8988T (cell line): ENCODE measurements at regions not wholly inside any gene's neighbourhood (a gene's known extent, or its start where the extent isn't known, plus 50 kb on each side); places are given as distances from the start of the nearest gene placed in this dataset.
"Not testable (repeated sequence)": the region's sequence is repeated elsewhere in the genome, so short reads cannot be mapped to it uniquely, and the experiment has no call there.

Source experiments
- DNase-seq: peaks from one replicate; pipeline ENCODE4 v3.0.0; 2011

GRCh38 chr20:53872081-53872541 lies 198.3 kb downstream of the BCAS1 start:
- DNase-seq: no peak

DNA sequence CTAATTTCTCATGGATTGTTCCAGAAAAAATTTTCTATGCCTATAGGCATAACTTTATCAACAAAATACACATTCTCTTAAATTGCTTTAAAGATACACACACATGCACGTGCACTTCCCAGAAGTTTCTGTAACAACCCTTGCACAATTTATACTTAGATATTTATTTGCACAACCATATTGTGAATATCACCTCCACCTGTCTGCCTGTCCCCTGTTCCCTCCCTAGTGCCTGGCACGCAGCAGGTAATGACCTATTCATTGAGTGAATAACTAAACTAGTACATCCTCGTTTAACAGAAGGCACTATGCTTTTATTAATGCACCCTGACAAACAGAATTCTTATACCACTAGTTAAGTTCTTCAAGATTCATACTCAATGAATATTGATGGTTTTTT lies 198.9 kb downstream of the BCAS1 start:
- no peak for DNase-seq

DNA sequence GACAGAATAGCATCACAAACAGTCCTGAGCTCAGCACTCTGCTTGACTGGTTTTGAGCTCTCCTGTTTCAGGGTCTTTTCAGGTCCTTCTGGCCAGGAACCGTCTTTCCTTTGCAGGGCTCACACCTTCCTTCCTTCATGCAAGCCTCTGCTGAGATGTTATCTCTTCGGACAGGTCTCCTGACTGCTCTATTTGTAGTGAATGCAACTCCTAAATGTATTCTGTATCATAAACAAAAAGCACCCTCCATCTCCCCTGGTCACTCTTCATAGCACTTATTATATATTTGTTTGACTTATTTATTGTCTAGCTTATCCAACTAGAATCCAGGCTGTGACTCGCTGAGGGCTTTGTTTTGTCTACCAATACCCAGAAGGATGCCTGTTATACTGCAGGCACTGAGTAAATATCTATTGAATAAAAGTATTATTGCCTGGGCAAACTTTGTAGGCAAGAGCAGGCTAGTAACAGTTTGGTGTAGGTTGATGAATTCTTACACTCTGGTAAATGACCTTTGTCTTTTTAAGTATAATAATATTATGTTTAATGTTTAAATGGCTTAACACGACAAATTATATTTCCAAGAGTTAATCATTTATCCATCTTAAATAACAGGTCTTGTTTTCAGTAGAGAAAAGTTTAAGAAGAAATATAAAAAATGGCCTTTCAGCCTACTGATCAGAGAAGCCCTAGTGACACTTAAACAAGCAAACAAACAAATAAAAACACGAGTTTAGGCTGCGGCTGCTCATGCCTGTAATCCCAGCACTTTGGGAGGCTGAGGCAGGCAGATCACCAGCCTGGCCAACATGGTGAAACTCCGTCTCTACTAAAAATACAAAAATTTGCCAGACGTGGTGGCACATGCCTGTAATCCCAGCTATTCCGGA lies 199.7 kb downstream of the BCAS1 start:
- no peak for DNase-seq

GRCh38 chr20:53869466-53870258 lies 200.7 kb downstream of the BCAS1 start:
- peak; percentile 49 for DNase-seq

DNA sequence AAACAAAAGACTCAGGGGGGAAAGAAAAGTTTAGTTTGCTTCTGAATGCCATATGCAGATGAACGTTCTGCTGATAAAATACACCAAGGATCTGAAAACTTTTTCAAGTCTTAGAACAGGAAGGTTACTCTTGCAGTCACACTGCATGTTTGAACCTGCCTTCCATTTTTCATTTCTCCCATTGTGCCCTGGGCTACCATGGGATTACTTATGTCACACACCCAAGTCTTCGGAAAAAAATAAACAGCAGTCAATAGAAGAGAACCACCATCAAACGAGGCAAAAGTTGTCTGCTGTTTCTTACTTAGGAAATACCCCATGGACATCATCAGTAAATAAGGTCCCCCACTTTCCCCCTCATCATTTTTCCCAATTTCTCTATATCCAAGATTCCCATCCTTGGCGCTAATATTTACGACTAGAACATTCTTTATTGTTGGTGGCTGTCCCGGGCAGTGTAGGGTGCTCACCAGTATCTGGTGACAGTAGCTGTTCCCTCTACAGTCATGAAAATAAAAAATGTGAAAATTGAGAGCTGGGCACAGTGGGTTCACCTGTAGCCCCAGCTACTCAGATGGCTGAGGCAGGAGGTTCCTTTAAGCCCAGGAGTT lies 202.5 kb downstream of the BCAS1 start:
- no peak for DNase-seq

DNA sequence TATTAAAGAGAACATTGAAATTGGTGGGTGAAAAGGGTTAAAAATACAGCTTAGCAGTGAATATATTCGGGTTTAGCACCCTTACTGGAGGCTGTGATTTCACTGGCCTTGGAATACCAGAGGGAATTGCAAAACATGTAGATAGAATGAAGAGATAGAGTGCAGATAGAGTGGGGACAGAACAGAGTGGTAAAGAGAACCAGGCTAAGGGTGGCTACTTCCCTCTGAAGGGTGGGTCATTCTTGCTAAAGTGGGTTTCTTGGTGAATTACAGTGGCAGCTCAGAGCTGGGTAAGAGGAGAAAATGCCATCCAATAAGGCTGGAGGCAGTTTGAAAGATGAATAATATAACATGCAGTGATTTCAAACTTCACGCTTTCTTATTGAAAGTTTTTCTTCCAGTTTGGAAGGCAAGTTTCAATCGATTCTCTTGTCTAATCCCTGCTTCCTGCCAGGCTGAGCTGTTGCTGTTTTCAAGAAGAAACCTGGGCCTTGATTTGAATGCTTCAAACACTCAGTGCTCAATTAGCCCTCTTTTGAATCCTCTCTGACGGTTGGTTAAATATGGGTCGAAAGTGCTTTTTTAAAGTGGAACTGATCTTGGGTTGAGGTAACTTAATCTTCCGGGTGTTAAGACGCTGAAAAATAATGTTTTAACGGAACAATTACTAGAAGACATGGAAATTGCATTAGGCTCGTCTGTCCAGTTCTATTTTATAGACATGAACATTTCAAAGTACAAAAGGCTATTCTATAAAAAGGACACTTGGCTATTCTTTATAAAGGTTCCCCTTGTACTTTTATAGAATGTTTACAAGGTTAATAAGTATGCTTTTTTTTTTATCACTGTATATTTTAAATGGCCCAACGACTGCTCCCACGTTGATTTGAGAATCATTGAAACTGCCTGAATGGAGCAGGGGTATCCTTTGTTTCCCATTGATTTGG lies 203.3 kb downstream of the BCAS1 start:
- no peak for DNase-seq

DNA sequence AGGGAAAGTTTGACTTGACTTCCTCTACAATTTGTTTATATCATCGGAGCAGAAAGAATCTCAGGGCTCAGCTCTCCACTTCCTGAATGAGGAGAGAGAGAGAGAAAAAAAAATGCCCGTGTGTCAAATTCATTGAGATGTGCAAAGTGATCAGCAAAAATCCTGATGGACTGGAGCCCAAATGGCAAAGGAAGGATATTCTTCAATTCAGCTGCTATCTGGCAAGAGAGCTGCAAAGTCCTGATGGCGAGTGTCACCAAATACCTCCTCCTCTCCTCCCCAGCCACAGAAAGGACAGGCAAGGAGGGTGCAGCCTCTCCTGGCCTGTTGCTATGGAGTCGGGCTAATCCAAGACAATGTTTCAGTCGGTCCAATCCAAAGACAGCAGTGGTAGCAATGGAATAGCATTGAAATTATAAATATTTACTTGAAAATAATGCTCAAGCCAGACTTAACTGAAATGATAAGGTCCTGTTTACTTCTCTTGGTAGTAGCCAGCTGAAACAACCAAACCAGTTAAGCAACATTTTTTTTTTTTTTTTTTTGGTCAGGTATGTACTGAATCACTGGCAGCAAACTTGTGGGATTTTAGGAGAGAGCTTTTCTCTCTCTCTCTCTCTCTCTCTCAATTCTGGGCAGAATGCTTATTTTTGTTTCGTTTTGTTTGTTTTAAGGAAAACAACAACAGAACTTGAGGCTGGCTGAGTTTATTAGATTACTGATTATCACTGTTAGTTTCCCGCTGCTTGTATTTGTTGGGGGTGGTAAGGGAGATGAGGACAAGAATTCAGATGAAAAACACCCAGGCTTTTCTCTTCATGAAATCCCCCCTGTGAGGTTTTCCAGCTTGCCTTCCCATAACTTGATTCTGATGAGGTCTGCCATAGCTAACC lies 204.2 kb downstream of the BCAS1 start:
- no peak for DNase-seq

GRCh38 chr20:53864765-53865683 lies 205.4 kb downstream of the BCAS1 start:
- not testable (repeated sequence) for DNase-seq

DNA sequence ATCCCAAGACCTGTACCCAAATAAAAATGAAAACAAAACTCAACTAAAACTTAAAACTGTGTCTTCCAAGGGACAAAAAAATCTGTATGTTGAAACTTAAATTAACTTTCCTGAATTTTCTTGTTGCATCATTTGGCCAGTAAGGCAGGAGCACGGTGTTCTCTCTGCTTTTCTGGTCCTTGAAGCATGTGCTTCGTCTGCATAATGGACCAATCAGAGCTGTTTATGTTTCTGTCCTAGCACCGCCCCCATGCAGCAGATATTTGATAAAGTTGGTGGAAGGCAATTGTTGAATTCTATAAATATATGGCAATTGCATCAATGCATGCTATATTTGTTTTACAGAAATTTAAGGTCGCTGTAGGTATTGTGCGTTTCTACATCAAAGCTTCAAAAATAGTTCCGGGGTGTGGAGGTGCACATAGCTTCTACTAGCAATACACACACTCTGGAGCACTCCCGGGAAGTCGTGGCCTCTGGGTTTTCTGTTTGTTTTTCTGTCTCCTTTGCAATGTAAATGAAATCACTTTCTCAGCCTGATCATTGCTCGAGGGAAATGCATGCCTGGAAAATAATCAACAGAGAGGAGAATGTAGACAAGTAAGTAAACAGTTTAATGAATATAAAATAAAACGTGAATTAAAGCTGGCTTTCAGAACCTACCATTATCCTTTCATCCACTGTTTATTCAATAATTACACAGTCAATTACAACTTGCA lies 206.3 kb downstream of the BCAS1 start:
- not testable (repeated sequence) for DNase-seq

DNA sequence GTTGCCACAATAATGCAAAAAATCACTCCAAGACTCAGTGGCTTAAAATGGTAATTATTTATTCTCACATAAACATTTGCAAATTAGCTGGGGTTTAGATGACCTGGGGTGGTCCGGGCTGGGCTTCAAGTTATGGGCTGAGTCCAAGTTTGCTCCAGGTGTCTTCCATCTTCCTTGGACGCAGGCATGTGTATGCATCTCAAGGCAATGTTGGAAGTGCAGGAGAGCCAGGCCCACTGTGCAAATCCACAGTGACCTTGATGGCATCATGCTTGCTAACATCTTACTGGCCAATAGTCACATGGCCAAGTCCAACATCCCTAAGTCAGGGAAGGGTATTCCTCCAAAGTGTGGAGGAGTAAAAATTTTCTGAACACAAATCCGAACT lies 206.9 kb downstream of the BCAS1 start:
- not testable (repeated sequence) for DNase-seq

- DNase-seq: not testable (repeated sequence)
Observed at GRCh38 chr20:53863039-53863438, 207.4 kb downstream of the BCAS1 start.

DNA sequence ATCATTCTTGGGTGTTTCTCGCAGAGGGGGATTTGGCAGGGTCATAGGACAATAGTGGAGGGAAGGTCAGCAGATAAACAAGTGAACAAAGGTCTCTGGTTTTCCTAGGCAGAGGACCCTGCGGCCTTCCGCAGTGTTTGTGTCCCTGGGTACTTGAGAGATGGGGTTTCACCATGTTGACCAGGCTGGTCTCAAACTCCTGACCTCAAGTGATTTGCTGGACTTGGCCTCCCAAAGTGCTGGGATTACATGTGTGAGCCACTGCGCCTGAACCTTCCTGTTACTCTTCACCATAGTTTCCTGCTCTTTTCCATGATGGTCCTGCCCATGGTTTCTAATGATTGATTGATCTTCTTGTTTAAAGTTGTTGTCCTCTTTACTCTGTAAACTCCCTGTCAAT lies 207.9 kb downstream of the BCAS1 start:
- DNase-seq: not testable (repeated sequence)

DNA sequence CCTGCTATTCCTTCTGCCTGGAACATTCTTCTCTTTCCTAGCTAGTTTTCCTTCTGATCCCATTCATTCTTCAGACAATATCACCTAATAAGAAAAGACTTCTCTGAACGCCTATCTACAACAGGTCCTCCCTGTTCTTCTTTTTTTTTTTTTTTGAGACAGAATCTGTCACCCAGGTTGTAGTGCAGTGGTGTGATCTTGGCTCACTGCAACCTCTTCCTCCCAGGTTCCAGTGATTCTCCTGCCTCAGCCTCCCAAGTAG lies 208.3 kb downstream of the BCAS1 start:
- DNase-seq: not testable (repeated sequence)

DNA sequence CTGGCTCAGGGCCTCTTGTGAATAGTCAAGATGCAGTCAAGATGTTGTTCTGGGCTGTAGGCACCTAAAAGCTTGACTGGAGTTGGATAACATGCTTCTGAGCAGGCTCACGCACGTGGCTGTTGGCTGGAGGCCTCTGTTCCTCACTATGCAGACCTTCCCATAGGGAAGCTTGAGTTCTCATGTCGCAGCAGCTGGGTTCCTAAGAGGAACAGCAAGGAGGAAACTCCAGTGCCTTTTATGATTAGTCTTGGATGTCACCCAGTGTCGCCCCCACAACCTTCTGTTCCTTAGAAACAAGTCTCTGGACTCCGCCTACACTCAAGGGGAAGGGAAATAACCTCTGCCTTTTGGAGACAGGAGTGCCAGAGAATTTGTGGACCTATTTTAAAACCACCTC lies 210.7 kb downstream of the BCAS1 start:
- no peak for DNase-seq

DNA sequence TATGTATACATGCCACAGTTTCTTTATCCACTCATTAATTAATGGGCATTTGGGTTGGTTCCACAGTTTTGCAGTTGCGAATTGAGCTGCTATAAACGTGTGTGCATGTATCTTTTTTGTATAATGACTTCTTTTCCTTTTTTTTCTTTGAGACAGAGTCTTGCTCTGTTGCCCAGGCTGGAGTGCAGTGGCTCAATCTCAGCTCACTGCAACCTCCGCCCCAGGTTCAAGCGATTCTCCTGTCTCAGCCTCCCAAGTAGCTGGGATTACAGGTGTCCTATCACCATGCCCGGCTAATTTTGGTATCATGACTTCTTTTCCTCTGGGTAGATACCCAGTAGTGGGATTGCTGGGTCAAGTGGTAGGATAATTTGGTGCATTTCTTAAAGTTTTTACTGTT lies 211.4 kb downstream of the BCAS1 start:
- DNase-seq: not testable (repeated sequence)

DNA sequence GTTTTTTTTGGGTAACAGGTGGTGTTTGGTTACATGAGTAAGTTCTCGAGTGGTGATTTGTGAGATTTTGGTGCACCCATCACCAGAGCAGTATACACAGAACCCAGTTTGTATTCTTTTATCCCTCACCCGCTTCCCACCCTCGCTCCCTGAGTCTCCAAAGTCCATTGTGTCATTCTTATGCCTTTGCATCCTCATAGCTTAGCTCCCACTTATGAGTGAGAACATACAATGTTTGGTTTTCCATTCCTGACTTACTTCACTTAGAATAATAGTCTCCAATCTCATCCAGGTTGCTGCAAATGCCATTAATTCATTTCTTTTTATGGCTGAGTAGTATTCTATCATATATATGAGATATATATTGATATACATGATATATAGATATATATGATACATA lies 211.9 kb downstream of the BCAS1 start:
- DNase-seq: not testable (repeated sequence)

DNA sequence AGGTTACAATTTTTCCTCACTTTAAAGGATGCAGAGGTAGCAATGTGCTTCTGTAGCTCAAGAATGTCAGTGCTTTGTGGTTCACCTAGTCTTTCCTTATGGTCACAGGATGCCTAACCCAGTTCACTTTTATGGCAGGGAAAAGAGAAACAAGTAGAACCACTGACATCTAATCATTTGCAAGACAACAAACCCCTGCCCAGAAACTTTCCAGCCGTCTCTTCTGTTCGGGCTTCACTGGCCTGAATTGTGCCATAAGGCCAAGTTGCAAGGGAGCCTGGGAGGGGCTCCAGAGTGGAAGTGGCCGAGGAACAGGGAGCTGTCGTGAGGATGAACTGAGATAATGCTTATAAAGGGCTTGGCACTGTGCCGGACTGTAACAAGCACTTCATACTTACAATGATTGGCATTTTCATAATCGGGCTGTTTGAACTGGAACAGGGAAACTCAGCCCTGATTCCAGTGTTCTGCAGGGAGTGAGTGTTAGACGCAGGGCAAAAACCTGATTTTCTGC lies 212.6 kb downstream of the BCAS1 start:
- no peak for DNase-seq

DNA sequence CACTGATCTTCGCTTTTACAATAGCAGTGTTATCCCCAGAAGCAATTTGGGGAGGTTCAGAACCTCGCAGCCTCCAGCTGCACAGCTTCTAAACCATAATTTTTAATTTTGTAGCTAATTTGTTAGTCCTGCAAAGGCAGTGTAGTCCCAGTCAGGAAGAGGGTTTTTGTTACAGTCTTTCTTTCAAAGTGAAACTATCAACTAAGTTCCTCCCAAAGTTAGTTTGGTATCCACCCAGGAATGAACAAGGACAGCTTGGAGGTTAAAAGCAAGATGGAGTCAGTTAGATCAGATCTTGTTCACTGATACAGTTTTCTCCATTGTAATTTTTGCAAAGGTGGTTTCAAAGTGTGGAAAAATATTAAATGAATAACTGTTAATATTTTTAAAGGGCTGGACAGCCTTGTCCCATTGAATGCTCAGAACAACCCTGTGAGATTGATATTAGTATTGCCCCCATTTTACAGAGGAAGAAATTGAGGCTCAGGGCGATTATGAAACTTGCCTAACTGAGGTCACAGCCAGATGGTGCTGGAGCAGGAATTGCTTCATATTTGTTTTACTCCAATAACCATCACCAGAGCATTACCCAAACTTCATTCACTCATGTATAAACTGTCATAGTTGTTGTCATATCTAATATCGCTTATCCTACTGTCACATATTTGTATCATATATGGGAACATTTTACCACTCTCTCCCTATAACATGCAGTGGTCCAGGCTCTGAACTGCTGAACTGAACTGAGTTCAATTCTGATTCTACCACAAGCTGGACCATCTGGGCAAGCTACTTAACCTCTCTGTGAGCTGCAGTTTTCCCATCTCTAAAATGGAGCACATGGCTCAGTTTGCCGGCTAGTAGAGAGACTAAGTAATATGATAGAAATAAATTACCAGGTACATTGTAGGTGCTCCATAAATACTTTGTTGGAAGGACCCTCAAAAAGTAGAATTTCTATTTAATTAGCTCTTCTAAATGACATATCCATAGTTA lies 213.8 kb downstream of the BCAS1 start:
- DNase-seq: no peak
